ENCODE measurements at regions not wholly inside any gene's neighbourhood (a gene's known extent, or its start where the extent isn't known, plus 50 kb on each side); places are given as distances from the start of the nearest gene placed in this dataset.

DNA sequence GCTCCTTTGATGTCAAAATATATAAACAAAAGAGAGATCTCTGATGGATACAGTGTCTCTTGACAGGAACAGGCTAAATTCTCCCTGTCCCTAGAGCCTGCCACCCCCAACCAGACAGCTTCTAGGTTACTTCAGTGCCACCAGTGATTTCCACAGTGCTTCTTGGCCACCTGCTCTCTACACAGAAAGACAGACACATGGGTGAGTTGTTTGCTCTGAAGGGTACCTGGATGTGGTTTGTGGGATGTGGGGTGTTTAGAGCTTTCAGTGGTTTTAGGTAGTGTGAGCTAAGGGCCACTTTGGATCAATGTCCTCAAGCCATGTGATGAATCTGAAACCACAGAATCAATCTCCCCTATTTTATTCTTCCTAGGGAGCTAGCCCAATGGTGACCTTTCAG is 125.4 kb downstream of the ANKRD18B start:
- TF ChIP-seq EP300 (IDR thresholded peaks at IDR 0.05), result no peak
- TF ChIP-seq, protein P1, sequence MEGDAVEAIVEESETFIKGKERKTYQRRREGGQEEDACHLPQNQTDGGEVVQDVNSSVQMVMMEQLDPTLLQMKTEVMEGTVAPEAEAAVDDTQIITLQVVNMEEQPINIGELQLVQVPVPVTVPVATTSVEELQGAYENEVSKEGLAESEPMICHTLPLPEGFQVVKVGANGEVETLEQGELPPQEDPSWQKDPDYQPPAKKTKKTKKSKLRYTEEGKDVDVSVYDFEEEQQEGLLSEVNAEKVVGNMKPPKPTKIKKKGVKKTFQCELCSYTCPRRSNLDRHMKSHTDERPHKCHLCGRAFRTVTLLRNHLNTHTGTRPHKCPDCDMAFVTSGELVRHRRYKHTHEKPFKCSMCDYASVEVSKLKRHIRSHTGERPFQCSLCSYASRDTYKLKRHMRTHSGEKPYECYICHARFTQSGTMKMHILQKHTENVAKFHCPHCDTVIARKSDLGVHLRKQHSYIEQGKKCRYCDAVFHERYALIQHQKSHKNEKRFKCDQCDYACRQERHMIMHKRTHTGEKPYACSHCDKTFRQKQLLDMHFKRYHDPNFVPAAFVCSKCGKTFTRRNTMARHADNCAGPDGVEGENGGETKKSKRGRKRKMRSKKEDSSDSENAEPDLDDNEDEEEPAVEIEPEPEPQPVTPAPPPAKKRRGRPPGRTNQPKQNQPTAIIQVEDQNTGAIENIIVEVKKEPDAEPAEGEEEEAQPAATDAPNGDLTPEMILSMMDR (IDR thresholded peaks at IDR 0.05), result no peak

All from stomach (tissue), 4 donors.